GM23338 (cell line): ENCODE measurements at regions not wholly inside any gene's neighbourhood (a gene's known extent, or its start where the extent isn't known, plus 50 kb on each side); places are given as distances from the start of the nearest gene placed in this dataset.
"Not testable (repeated sequence)": the region's sequence is repeated elsewhere in the genome, so short reads cannot be mapped to it uniquely, and the experiment has no call there.

Source experiments
- ATAC-seq: fragments of 200-7000 bp; cut with Tn5 transposase; 3 replicates; pipeline ENCODE4 v1.9.1; 2020
- DNase-seq: peaks from one replicate; pipeline ENCODE4 v3.0.0-alpha.2; 2015; ENCODE audit warnings: low spot score
- H2AFZ ChIP-seq: fragments of 200-600 bp; sonication (generic); 2 replicates; pipeline ENCODE4 v1.8.0; 2016; ENCODE audit warnings: antibody characterized with exemption, mild to moderate bottlenecking, moderate library complexity
- H3F3A ChIP-seq: fragments of 200-600 bp; sonication (generic); replicated peaks from 2 replicates; pipeline ENCODE4 v1.8.0; 2017; ENCODE audit warnings: antibody characterized with exemption, mixed run types, low read depth
- H3K27ac ChIP-seq: fragments of 200-600 bp; sonication (generic); 2 replicates; pipeline ENCODE4 v1.6.1; 2016; ENCODE audit warnings: low read depth
- H3K27me3 ChIP-seq: fragments of 200-600 bp; sonication (generic); 2 replicates; pipeline ENCODE4 v1.8.0; 2016; ENCODE audit warnings: mild to moderate bottlenecking, mixed run types, moderate library complexity; ENCODE audit not compliant: insufficient read depth
- H3K36me3 ChIP-seq: fragments of 200-600 bp; sonication (generic); 2 replicates; pipeline ENCODE4 v1.8.0; 2016; ENCODE audit warnings: mild to moderate bottlenecking; ENCODE audit not compliant: insufficient read depth
- H3K4me1 ChIP-seq: fragments of 200-600 bp; sonication (generic); 2 replicates; pipeline ENCODE4 v1.8.0; 2016; ENCODE audit warnings: mild to moderate bottlenecking, moderate library complexity; ENCODE audit not compliant: insufficient read depth
- H3K4me2 ChIP-seq: fragments of 200-600 bp; sonication (generic); 2 replicates; pipeline ENCODE4 v1.7.1; 2017; ENCODE audit warnings: mixed run types
- H3K4me3 ChIP-seq: fragments of 200-600 bp; sonication (generic); 2 replicates; pipeline ENCODE4 v1.6.1; 2016; ENCODE audit warnings: mixed run types
- H3K79me2 ChIP-seq: fragments of 200-600 bp; sonication (generic); replicated peaks from 2 replicates; pipeline ENCODE4 v1.8.0; 2017; ENCODE audit warnings: mild to moderate bottlenecking; ENCODE audit not compliant: insufficient read depth
- H3K9me2 ChIP-seq: fragments of 200-600 bp; sonication (generic); 2 replicates; pipeline ENCODE4 v1.8.0; 2017; ENCODE audit not compliant: insufficient read depth
- H4K20me1 ChIP-seq: fragments of 200-600 bp; sonication (generic); replicated peaks from 2 replicates; pipeline ENCODE4 v1.8.0; 2017; ENCODE audit warnings: mild to moderate bottlenecking; ENCODE audit not compliant: insufficient read depth
- H3K27ac Mint-ChIP-seq: 2 replicates; pipeline ENCODE4 v1.8.0; 2020; ENCODE audit warnings: inconsistent platforms, mild to moderate bottlenecking, moderate library complexity, mixed read lengths
- H3K27me3 Mint-ChIP-seq: 3 replicates; pipeline ENCODE4 v1.8.0; 2022; ENCODE audit warnings: low read depth, mild to moderate bottlenecking, moderate library complexity, mixed read lengths, inconsistent platforms; ENCODE audit not compliant: insufficient read depth, poor library complexity
- H3K36me3 Mint-ChIP-seq: 3 replicates; pipeline ENCODE4 v1.8.0; 2021; ENCODE audit warnings: low read depth, mild to moderate bottlenecking, inconsistent platforms, moderate library complexity, mixed read lengths
- H3K4me1 Mint-ChIP-seq: 3 replicates; pipeline ENCODE4 v1.8.0; 2020; ENCODE audit warnings: mild to moderate bottlenecking, inconsistent platforms, mixed read lengths
- H3K4me3 Mint-ChIP-seq: 3 replicates; pipeline ENCODE4 v1.8.0; 2021; ENCODE audit warnings: moderate library complexity, mild to moderate bottlenecking, inconsistent platforms, mixed read lengths
- H3K9me3 Mint-ChIP-seq: 3 replicates; pipeline ENCODE4 v1.8.0; 2020; ENCODE audit warnings: moderate library complexity, mild to moderate bottlenecking, inconsistent platforms, mixed read lengths
- CREB1 ChIP-seq: fragments of 250-450 bp; sonication (Bioruptor Pico); IDR thresholded peaks from 2 replicates; pipeline ENCODE4 v1.5.0; 2020; ENCODE audit warnings: low read depth, mild to moderate bottlenecking, moderate library complexity
- CTCF ChIP-seq, 2 experiments: fragments of 200-600 bp in 1 of 2; sonication (generic) in 1 of 2; conservative IDR thresholded peaks; 2 replicates each; pipeline versions ENCODE4 v1.5.1 to v1.6.1; 2016 to 2017; ENCODE audit warnings: antibody characterized with exemption in 2 of 2, low read depth in 2 of 2, mild to moderate bottlenecking in 2 of 2, moderate library complexity in 1 of 2
- ETS1 ChIP-seq: IDR thresholded peaks from 2 replicates; pipeline ENCODE4 v1.6.1; 2016; ENCODE audit warnings: antibody characterized with exemption
- EZH2 ChIP-seq: fragments of 200-600 bp; sonication (generic); IDR thresholded peaks from one replicate; pipeline ENCODE4 v1.8.0; 2017; ENCODE audit warnings: antibody characterized with exemption, mild to moderate bottlenecking, low read depth; ENCODE audit not compliant: unreplicated experiment
- EZH2phosphoT487 ChIP-seq: fragments of 200-600 bp; sonication (generic); IDR thresholded peaks from one replicate; pipeline ENCODE4 v1.8.1; 2018; ENCODE audit warnings: antibody characterized with exemption; ENCODE audit not compliant: unreplicated experiment
- JUNB ChIP-seq: IDR thresholded peaks from one replicate; pipeline ENCODE4 v1.6.1; 2016; ENCODE audit warnings: antibody characterized with exemption; ENCODE audit not compliant: unreplicated experiment
- NANOG ChIP-seq: IDR thresholded peaks from 2 replicates; pipeline ENCODE4 v1.6.1; 2016; ENCODE audit warnings: antibody characterized with exemption, borderline replicate concordance
- REST ChIP-seq: IDR thresholded peaks from one replicate; pipeline ENCODE4 v1.6.1; 2018; ENCODE audit warnings: antibody characterized with exemption; ENCODE audit not compliant: unreplicated experiment
- STAT1 ChIP-seq: IDR thresholded peaks from one replicate; pipeline ENCODE4 v1.6.1; 2016; ENCODE audit warnings: antibody characterized with exemption; ENCODE audit not compliant: unreplicated experiment

GRCh38 chr11:82038154-82038553 lies 695.5 kb downstream of the FAM181B start:
- H2AFZ ChIP-seq, result peak overlapping the region; percentile 5; the same call in 1 of the 2 replicates
- H3K4me3 Mint-ChIP-seq, result no peak overlapping the region
- no peaks in the 10 kb centered on the region for H4K20me1 ChIP-seq
- no peaks in the 10 kb centered on the region for H3K79me2 ChIP-seq
- ATAC-seq (no peak), DNase-seq (no peak)
- no peak overlapping the region for H3K4me3 ChIP-seq
- no peak for TF ChIP-seq NANOG
- TF ChIP-seq REST, result no peak
- no peak for TF ChIP-seq STAT1
- no peak for TF ChIP-seq EZH2
- TF ChIP-seq EZH2phosphoT487, result no peak
- TF ChIP-seq CREB1, result no peak
- TF ChIP-seq JUNB, result no peak
- TF ChIP-seq CTCF (conservative IDR thresholded peaks at IDR 0.05; ENCODE audit: low read depth in 2 of 2), result peak in 1 of 2 experiments; percentile 7; a peak in 1 of 4 replicates
- no peak overlapping the region for H3K27ac ChIP-seq
- H3K27ac Mint-ChIP-seq, result peak overlapping the region; percentile 38; the same call in 1 of the 2 replicates
- H3K27me3 ChIP-seq, result no peaks in the 10 kb centered on the region
- no peaks in the 10 kb centered on the region for H3K27me3 Mint-ChIP-seq
- no peaks in the 10 kb centered on the region for H3K36me3 Mint-ChIP-seq
- H3K36me3 ChIP-seq, result no peaks in the 10 kb centered on the region
- no peaks in the 10 kb centered on the region for H3F3A ChIP-seq
- no peaks in the 10 kb centered on the region for H3K9me3 Mint-ChIP-seq
- H3K4me2 ChIP-seq, result no peak overlapping the region
- peaks cover 3% of the 10 kb centered on the region; the same call in 1 of the 2 replicates for H3K9me2 ChIP-seq
- H3K4me1 ChIP-seq, result no peaks in the 10 kb centered on the region
- peaks cover 2% of the 10 kb centered on the region; the same call in 2 of the 3 replicates for H3K4me1 Mint-ChIP-seq

GRCh38 chr11:82034527-82034926 lies 699.1 kb downstream of the FAM181B start:
- DNase-seq (no peak), ATAC-seq (no peak)
- H3K27ac Mint-ChIP-seq, result no peak overlapping the region
- Histone ChIP-seq H4K20me1 (no peaks in the 10 kb centered on the region), H3K27ac (no peak overlapping the region), H3K79me2 (no peaks in the 10 kb centered on the region), H3K36me3 (no peaks in the 10 kb centered on the region), H3K4me1 (peaks cover 4% of the 10 kb centered on the region; the same call in 1 of the 2 replicates), H3K27me3 (no peaks in the 10 kb centered on the region), H3F3A (no peaks in the 10 kb centered on the region), H2AFZ (no peak overlapping the region), H3K9me2 (peaks cover 6% of the 10 kb centered on the region; the same call in 1 of the 2 replicates), H3K4me2 (no peak overlapping the region), H3K4me3 (no peak overlapping the region)
- H3K4me3 Mint-ChIP-seq, result no peak overlapping the region
- no peaks in the 10 kb centered on the region for H3K27me3 Mint-ChIP-seq
- peaks cover 2% of the 10 kb centered on the region; the same call in 2 of the 3 replicates for H3K4me1 Mint-ChIP-seq
- no peak for TF ChIP-seq ETS1
- TF ChIP-seq CTCF (conservative IDR thresholded peaks at IDR 0.05; ENCODE audit: low read depth in 2 of 2), result 0 out of 4 replicates have a peak, but pooled peaks of 1 of the 2 experiments have one; percentile 12
- H3K9me3 Mint-ChIP-seq, result no peaks in the 10 kb centered on the region
- no peaks in the 10 kb centered on the region for H3K36me3 Mint-ChIP-seq

GRCh38 chr11:82027335-82027734 lies 706.3 kb downstream of the FAM181B start:
- not testable (repeated sequence) for H3F3A ChIP-seq, H3K4me1 ChIP-seq, H3K9me2 ChIP-seq, DNase-seq, H4K20me1 ChIP-seq, H3K79me2 ChIP-seq, H3K27ac Mint-ChIP-seq, H3K36me3 ChIP-seq, H3K4me2 ChIP-seq, H2AFZ ChIP-seq, H3K36me3 Mint-ChIP-seq, H3K27ac ChIP-seq, H3K4me3 ChIP-seq, H3K4me3 Mint-ChIP-seq, H3K4me1 Mint-ChIP-seq, H3K9me3 Mint-ChIP-seq, H3K27me3 Mint-ChIP-seq, ATAC-seq, H3K27me3 ChIP-seq
